SK-N-SH (cell line): ENCODE measurements at regions not wholly inside any gene's neighbourhood (a gene's known extent, or its start where the extent isn't known, plus 50 kb on each side); places are given as distances from the start of the nearest gene placed in this dataset.

ENCODE experiments used
- CTCF ChIA-PET: fragments of 300-600, 350-600 bp; formaldehyde crosslinking; extraction: SDS; loops from one replicate; lab custom pipeline; 2021; lab: Yijun Ruan, JAX
- POLR2A ChIA-PET: fragments of 350-600 bp; sonication (Branson Sonifier 250); formaldehyde crosslinking; extraction: SDS; loops from one replicate; lab custom pipeline; 2020; ENCODE audit warnings: antibody characterized with exemption, inconsistent platforms; lab: Yijun Ruan, JAX
- DNase-seq: peaks from one replicate; pipeline ENCODE4 v3.0.0; 2012
- H2AFZ ChIP-seq: fragments of 200-600 bp; sonication (generic); 2 replicates; pipeline ENCODE4 v1.8.1; 2016; ENCODE audit warnings: antibody characterized with exemption, mild to moderate bottlenecking, low read depth
- H3F3A ChIP-seq: fragments of 200-600 bp; sonication (generic); replicated peaks from 2 replicates; pipeline ENCODE3; 2016; ENCODE audit warnings: antibody characterized with exemption, mild to moderate bottlenecking; ENCODE audit not compliant: insufficient read depth
- H3K27ac ChIP-seq, 2 experiments: fragments of 200-500 bp in 1 of 2; fragments of 200-600 bp in 1 of 2; sonication (Bioruptor generic) in 1 of 2; sonication (generic), shearing (Covaris generic) in 1 of 2; 2 replicates each; pipeline versions ENCODE4 v1.5.1 to v1.6.1; 2014 to 2016; ENCODE audit warnings: low read depth in 2 of 2, inconsistent platforms in 1 of 2, low read length in 1 of 2, mild to moderate bottlenecking in 1 of 2, mixed read lengths in 1 of 2
- H3K27me3 ChIP-seq: fragments of 200-600 bp; sonication (generic), shearing (Covaris generic); 2 replicates; pipeline ENCODE4 v1.6.1; 2016; ENCODE audit warnings: mixed run types; ENCODE audit not compliant: insufficient read depth
- H3K36me3 ChIP-seq, 2 experiments: fragments of 200-500 bp in 1 of 2; fragments of 200-600 bp in 1 of 2; sonication (Bioruptor generic) in 1 of 2; sonication (generic) in 1 of 2; replicated peaks in 1 of 2; 2 replicates each; pipeline versions ENCODE3 to v1.5.1; 2014 to 2016; ENCODE audit warnings: low read length in 1 of 2, mild to moderate bottlenecking in 1 of 2; ENCODE audit not compliant: insufficient read depth in 2 of 2, control insufficient read depth in 1 of 2
- H3K4me1 ChIP-seq, 2 experiments: fragments of 200-500 bp in 1 of 2; fragments of 200-600 bp in 1 of 2; sonication (Bioruptor generic) in 1 of 2; sonication (generic), shearing (Covaris generic) in 1 of 2; 2 replicates each; pipeline versions ENCODE4 v1.5.1 to v1.6.1; 2014 to 2016; ENCODE audit warnings: low read depth in 1 of 2, low read length in 1 of 2, mixed run types in 1 of 2; ENCODE audit not compliant: insufficient read depth in 2 of 2, control insufficient read depth in 1 of 2
- H3K4me2 ChIP-seq: fragments of 200-600 bp; sonication (generic), shearing (Covaris generic); 2 replicates; pipeline ENCODE4 v1.6.1; 2017; ENCODE audit warnings: mixed run types
- H3K4me3 ChIP-seq, 2 experiments: fragments of 200-500 bp in 1 of 2; fragments of 200-600 bp in 1 of 2; sonication (Bioruptor generic) in 1 of 2; sonication (generic), shearing (Covaris generic) in 1 of 2; 2 replicates each; pipeline versions ENCODE4 v1.5.1 to v1.8.1; 2014 to 2016; ENCODE audit warnings: low read depth in 2 of 2, inconsistent platforms in 1 of 2, low read length in 1 of 2, mild to moderate bottlenecking in 1 of 2, mixed read lengths in 1 of 2, moderate library complexity in 1 of 2
- H3K79me2 ChIP-seq: fragments of 200-600 bp; sonication (generic); 2 replicates; pipeline ENCODE4 v1.8.1; 2017; ENCODE audit warnings: mild to moderate bottlenecking; ENCODE audit not compliant: insufficient read depth
- H3K9ac ChIP-seq: fragments of 200-600 bp; sonication (generic); 2 replicates; pipeline ENCODE4 v1.6.1; 2017; ENCODE audit warnings: mixed run types
- H3K9me2 ChIP-seq: fragments of 200-600 bp; sonication (generic); 2 replicates; pipeline ENCODE4 v1.6.1; 2017; ENCODE audit warnings: mixed run types
- H3K9me3 ChIP-seq: fragments of 200-600 bp; sonication (generic); 2 replicates; pipeline ENCODE4 v1.6.1; 2017; ENCODE audit warnings: mixed run types, mild to moderate bottlenecking, moderate library complexity
- H4K20me1 ChIP-seq: fragments of 200-600 bp; sonication (generic); 2 replicates; pipeline ENCODE4 v1.6.1; 2017; ENCODE audit warnings: mild to moderate bottlenecking, mixed run types; ENCODE audit not compliant: insufficient read depth
- CHD2 ChIP-seq: fragments of 150-350 bp; IDR thresholded peaks from 2 replicates; pipeline ENCODE4 v1.6.1; 2018; ENCODE audit warnings: low read length; ENCODE audit not compliant: partially characterized antibody
- EP300 ChIP-seq, 2 experiments: IDR thresholded peaks; 2 replicates each; pipeline versions ENCODE4 v1.4.0 to v1.6.1; 2012; ENCODE audit warnings: borderline replicate concordance in 1 of 2, low read depth in 1 of 2, low read length in 1 of 2
- FOSL2 ChIP-seq: IDR thresholded peaks from 2 replicates; pipeline ENCODE4 v1.4.0; 2012; ENCODE audit warnings: low read depth, mild to moderate bottlenecking, moderate library complexity, borderline replicate concordance
- GATA2 ChIP-seq: sonication (generic); formaldehyde crosslinking; IDR thresholded peaks from 2 replicates; pipeline ENCODE4 v1.5.0; 2020; ENCODE audit warnings: mild to moderate bottlenecking, missing genetic modification reagents
- MAX ChIP-seq: IDR thresholded peaks from 2 replicates; pipeline ENCODE4 v1.4.0; 2012; ENCODE audit warnings: low read depth
- USF1 ChIP-seq: IDR thresholded peaks from 2 replicates; pipeline ENCODE4 v1.4.0; 2012; ENCODE audit warnings: low read depth, borderline replicate concordance
- WGBS: methylation state at CpG from one replicate; pipeline ENCODE4 v1.1.6; 2017; ENCODE audit warnings: low lambda C conversion rate; 5-methylcytosine and 5-hydroxymethylcytosine counted together

- TF ChIP-seq USF1: no peak
These were observed 123.5 kb upstream of the JADE1 start (continued) for GRCh38 chr4:128686032-128686465.

GRCh38 chr4:128684016-128684415, 125.5 kb upstream of the JADE1 start:
- H3K9me3 ChIP-seq: no peaks in the 10 kb centered on the region
- CTCF ChIA-PET: interaction anchor here (0.5 to 1.8 kb wide), 2 partner anchors 10 to 126 kb away, joined by 3 to 7 read pairs; partner anchors contain the start of gene JADE1
- no peaks in the 10 kb centered on the region for H3K9me2 ChIP-seq
- no peak for DNase-seq
- H2AFZ ChIP-seq: no peak overlapping the region
- POLR2A ChIA-PET: no interaction called here
- no peak overlapping the region for H3K4me2 ChIP-seq
- peaks cover 0 to 2% of the 10 kb centered on the region in 2 experiments; a peak in 1 of 4 replicates for H3K4me1 ChIP-seq
- H3K27me3 ChIP-seq: no peaks in the 10 kb centered on the region
- no peak overlapping the region for H3K4me3 ChIP-seq
- no peak overlapping the region for H3K9ac ChIP-seq
- no peaks in the 10 kb centered on the region for H3F3A ChIP-seq
- no peaks in the 10 kb centered on the region for H3K79me2 ChIP-seq
- H3K27ac ChIP-seq: no peak overlapping the region
- no peaks in the 10 kb centered on the region for H3K36me3 ChIP-seq
- 90% methylated on average over 2 of the region's 2 CpGs for WGBS
- H4K20me1 ChIP-seq: no peaks in the 10 kb centered on the region
- TF ChIP-seq FOSL2: no peak
- TF ChIP-seq CHD2: no peak
- TF ChIP-seq, all 33 proteins: peak for 0

GRCh38 chr4:128682942-128683666, 126.4 kb upstream of the JADE1 start:
- H3K27me3 ChIP-seq: no peaks in the 10 kb centered on the region
- H3K4me3 ChIP-seq: no peak overlapping the region
- CTCF ChIA-PET: interaction anchor here (0.6 to 1.8 kb wide), 2 partner anchors 10 to 180 kb away, joined by 4 to 7 read pairs; no protein-coding TSS in a partner anchor
- no peaks in the 10 kb centered on the region for H3K79me2 ChIP-seq
- no peaks in the 10 kb centered on the region for H3F3A ChIP-seq
- H3K36me3 ChIP-seq: no peaks in the 10 kb centered on the region
- no peak overlapping the region for H3K9ac ChIP-seq
- peaks cover 0 to 2% of the 10 kb centered on the region in 2 experiments; a peak in 1 of 4 replicates for H3K4me1 ChIP-seq
- no peak for TF ChIP-seq GATA2 (CRISPR knock-in tag)
- TF ChIP-seq, all 33 proteins: peak for 0
- Histone ChIP-seq H3K9me2 (no peaks in the 10 kb centered on the region), H3K9me3 (no peaks in the 10 kb centered on the region), H2AFZ (no peak overlapping the region), H4K20me1 (no peaks in the 10 kb centered on the region), H3K27ac (no peak overlapping the region), H3K4me2 (no peak overlapping the region)
- DNase-seq: no peak
- 81% methylated on average over 9 of the region's 9 CpGs for WGBS
- POLR2A ChIA-PET: no interaction called here

GRCh38 chr4:128676095-128676494, 133.4 kb upstream of the JADE1 start:
- Histone ChIP-seq H3F3A (no peaks in the 10 kb centered on the region), H2AFZ (no peak overlapping the region), H3K36me3 (no peaks in the 10 kb centered on the region), H3K4me1 (no peaks in the 10 kb centered on the region), H3K79me2 (no peaks in the 10 kb centered on the region), H3K9me2 (no peaks in the 10 kb centered on the region), H3K9ac (no peak overlapping the region), H3K4me3 (no peak overlapping the region), H3K9me3 (no peaks in the 10 kb centered on the region), H3K4me2 (no peak overlapping the region), H3K27me3 (no peaks in the 10 kb centered on the region), H3K27ac (no peak overlapping the region), H4K20me1 (no peaks in the 10 kb centered on the region)
- POLR2A ChIA-PET: no interaction called here
- DNase-seq: no peak
- CTCF ChIA-PET: no interaction called here
- no peak for TF ChIP-seq MAX
- TF ChIP-seq EP300 (IDR thresholded peaks at IDR 0.05; ENCODE audit: borderline replicate concordance in 1 of 2, low read depth in 1 of 2, low read length in 1 of 2): no peak
- 71% methylated on average over 1 of the region's 1 CpG for WGBS
